BJ (cell line): ENCODE measurements at regions not wholly inside any gene's neighbourhood (a gene's known extent, or its start where the extent isn't known, plus 50 kb on each side); places are given as distances from the start of the nearest gene placed in this dataset.

Experiments
- CTCF ChIA-PET: fragments of 350-600 bp; formaldehyde crosslinking; extraction: SDS; loops from one replicate; lab custom pipeline; 2021; ENCODE audit warnings: antibody characterized with exemption, inconsistent platforms; lab: Yijun Ruan, JAX
- POLR2A ChIA-PET: fragments of 300-600 bp; sonication (Branson Sonifier 250); formaldehyde crosslinking; extraction: SDS; loops from one replicate; lab custom pipeline; 2021; ENCODE audit warnings: antibody characterized with exemption; lab: Charles Lee
- DNase-seq: peaks from one replicate; pipeline ENCODE4 v3.0.0-alpha.2; 2011; ENCODE audit warnings: low read depth
- H3K27me3 ChIP-seq: 2 replicates; pipeline ENCODE4 v1.6.0; 2011; ENCODE audit warnings: low read length; ENCODE audit not compliant: control insufficient read depth, insufficient read depth
- H3K36me3 ChIP-seq: 2 replicates; pipeline ENCODE4 v1.5.1; 2011; ENCODE audit warnings: low read length; ENCODE audit not compliant: control insufficient read depth, insufficient read depth
- H3K4me3 ChIP-seq: 2 replicates; pipeline ENCODE4 v1.5.1; 2011; ENCODE audit warnings: low read depth, mild to moderate bottlenecking, control low read depth, low read length
- TF ChIP-seq, protein P1 (sequence below): IDR thresholded peaks from 2 replicates; pipeline ENCODE4 v1.5.1; 2011; ENCODE audit warnings: low read depth, mild to moderate bottlenecking, control low read depth, inconsistent platforms, low read length, moderate library complexity; ENCODE audit not compliant: insufficient read depth

DNA sequence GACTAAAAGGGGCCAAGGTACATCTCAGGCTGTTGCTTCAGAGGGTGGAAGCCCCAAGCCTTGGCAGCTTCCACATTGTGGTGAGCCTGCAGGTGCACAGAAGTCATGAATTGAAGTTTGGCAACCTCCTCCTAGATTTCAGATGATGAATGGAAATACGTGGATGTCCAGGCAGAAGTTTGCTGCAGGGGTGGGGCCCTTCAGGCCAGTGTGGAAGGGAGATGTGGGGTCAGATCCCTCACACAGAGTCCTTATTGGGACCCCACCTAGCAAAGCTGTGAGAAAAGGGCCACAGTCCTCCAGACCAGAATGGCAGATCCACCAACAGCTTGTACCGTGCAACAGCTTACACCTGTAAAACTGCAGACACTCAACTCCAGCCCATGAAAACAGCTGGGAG, 67.4 kb upstream of the PTGS2 start:
- Histone ChIP-seq H3K4me3 (no peak overlapping the region), H3K27me3 (no peaks in the 10 kb centered on the region), H3K36me3 (no peaks in the 10 kb centered on the region)
- TF ChIP-seq, protein P1, sequence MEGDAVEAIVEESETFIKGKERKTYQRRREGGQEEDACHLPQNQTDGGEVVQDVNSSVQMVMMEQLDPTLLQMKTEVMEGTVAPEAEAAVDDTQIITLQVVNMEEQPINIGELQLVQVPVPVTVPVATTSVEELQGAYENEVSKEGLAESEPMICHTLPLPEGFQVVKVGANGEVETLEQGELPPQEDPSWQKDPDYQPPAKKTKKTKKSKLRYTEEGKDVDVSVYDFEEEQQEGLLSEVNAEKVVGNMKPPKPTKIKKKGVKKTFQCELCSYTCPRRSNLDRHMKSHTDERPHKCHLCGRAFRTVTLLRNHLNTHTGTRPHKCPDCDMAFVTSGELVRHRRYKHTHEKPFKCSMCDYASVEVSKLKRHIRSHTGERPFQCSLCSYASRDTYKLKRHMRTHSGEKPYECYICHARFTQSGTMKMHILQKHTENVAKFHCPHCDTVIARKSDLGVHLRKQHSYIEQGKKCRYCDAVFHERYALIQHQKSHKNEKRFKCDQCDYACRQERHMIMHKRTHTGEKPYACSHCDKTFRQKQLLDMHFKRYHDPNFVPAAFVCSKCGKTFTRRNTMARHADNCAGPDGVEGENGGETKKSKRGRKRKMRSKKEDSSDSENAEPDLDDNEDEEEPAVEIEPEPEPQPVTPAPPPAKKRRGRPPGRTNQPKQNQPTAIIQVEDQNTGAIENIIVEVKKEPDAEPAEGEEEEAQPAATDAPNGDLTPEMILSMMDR, result no peak
- POLR2A ChIA-PET, result no interaction called here
- CTCF ChIA-PET, result no interaction called here
- no peak for DNase-seq

DNA sequence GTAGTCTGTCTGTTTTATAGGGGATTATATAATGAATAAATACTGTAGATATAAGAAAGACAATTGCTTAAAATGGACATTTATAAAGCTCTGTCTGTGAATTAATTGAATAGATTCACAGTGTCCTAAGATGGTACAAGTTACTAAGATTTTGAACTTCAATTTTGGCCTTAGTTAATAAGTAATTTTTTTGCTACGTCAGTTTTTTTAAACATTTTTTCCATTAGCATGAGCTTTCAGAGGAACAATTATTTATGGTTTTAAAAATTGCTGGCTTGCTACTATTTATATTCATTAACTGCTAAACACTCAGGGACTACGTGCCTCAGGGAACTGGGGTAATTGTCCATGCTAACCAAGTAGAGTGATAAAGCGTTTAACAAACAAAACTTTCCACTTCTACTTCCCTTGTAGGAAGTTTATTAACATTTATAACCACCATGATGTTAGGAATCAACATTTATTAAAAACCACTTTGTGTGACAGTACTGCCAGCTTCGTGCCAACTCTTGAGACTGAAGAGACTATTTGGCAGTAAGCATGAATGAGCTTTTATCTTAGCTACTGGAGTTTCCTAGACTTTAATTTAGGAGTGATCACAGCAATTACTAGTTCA, 65.4 kb upstream of the PTGS2 start:
- no peak for DNase-seq
- Histone ChIP-seq H3K36me3 (no peaks in the 10 kb centered on the region), H3K27me3 (no peaks in the 10 kb centered on the region), H3K4me3 (no peak overlapping the region)
- ChIA-PET CTCF (no interaction called here), POLR2A (no interaction called here)
- TF ChIP-seq, protein P1, result no peak

DNA sequence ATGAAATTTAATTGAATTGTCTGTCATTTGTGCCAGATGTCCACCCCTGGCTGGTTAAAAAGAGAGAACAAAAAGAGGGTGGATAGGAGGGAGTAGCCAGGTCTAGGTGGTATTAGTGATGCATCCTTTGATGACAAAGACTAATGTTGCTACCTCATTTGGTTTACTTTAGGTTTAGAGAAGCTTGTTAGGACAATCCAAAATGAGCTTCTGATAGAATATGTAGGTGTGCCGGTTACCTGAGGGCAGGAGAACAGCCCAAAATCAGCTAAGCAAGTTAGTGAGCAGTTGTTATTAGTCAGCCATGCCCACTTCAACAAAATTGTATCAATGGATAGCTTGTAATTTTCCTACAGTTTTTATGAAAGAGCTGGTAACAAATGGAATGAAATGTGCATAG, 61.4 kb upstream of the PTGS2 start:
- H3K36me3 ChIP-seq, result no peaks in the 10 kb centered on the region

DNA sequence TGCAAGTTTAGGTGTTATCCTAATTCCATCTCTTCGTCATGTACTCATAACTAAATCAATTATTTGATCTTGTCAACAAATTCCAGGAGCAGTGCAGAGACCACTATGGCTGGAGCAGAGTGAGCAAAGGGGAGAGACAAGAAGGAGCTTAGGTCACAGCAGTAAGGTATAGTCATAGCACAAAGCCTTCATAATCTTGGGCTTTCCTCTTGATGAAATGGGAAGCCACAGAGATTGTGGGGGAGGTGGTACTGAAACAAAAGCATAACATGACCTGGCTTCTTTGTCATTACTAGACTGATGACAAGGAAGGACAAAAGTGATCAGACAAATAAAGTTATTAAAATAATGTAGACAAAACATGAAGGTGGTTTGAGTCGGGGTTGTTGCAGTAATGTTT, 60.1 kb upstream of the PTGS2 start:
- Histone ChIP-seq H3K4me3 (no peak overlapping the region), H3K36me3 (no peaks in the 10 kb centered on the region), H3K27me3 (no peaks in the 10 kb centered on the region)
- CTCF ChIA-PET, result interaction anchor here (0.6 kb wide), 1 partner anchor 682 kb away, joined by 3 read pairs; no protein-coding TSS in a partner anchor
- no peak for DNase-seq
- POLR2A ChIA-PET, result no interaction called here
- TF ChIP-seq, protein P1, result no peak

More for the DNA sequence above, 61.4 kb upstream of the PTGS2 start:
- no peak for DNase-seq
- POLR2A ChIA-PET, result no interaction called here
- TF ChIP-seq, protein P1, result no peak
- H3K27me3 ChIP-seq, result no peaks in the 10 kb centered on the region
- CTCF ChIA-PET, result no interaction called here
- H3K4me3 ChIP-seq, result no peak overlapping the region

DNA sequence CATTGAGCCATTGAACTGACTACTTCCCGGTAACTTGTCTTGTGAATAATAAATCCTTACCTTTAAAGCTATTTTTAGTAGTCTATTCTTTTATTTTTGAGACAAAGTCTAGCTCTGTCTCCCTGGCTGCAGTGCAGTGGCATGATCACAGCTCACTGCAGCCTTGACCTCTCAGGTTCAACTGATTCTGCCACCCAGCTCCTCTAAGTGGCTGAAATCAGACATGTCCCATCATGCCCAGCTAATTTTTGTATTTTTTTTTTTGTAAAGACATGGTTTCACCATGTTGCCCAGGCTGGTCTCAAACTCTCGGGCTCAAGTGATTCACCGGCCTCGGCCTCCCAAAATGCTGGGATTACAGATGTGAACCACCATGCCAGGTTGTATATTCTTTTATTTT, 59.3 kb upstream of the PTGS2 start:
- no peak for DNase-seq
- no peak overlapping the region for H3K4me3 ChIP-seq
- no peaks in the 10 kb centered on the region for H3K36me3 ChIP-seq
- CTCF ChIA-PET, result no interaction called here
- POLR2A ChIA-PET, result no interaction called here
- TF ChIP-seq, protein P1, result no peak
- H3K27me3 ChIP-seq, result no peaks in the 10 kb centered on the region
